NCI-H2029 (cell line): ENCODE measurements at regions not wholly inside any gene's neighbourhood (a gene's known extent, or its start where the extent isn't known, plus 50 kb on each side); places are given as distances from the start of the nearest gene placed in this dataset.

Experiments
- DNase-seq: peaks from one replicate; lab custom pipeline; 2025; lab: John Stamatoyannopoulos, UW

- peak; percentile 25 for DNase-seq
These were observed 51.2 kb upstream of the CDH5 start for GRCh38 chr16:66315210-66315825.

- no peak for DNase-seq
These were observed 55.2 kb upstream of the CDH5 start for GRCh38 chr16:66311306-66311705.

GRCh38 chr16:66309215-66309807 lies 57.2 kb upstream of the CDH5 start:
- no peak for DNase-seq

- no peak for DNase-seq
These were observed 58.4 kb upstream of the CDH5 start for GRCh38 chr16:66308096-66308495.

GRCh38 chr16:66306366-66307150 lies 59.9 kb upstream of the CDH5 start:
- DNase-seq, result no peak

- DNase-seq, result no peak
These were observed 61.5 kb upstream of the CDH5 start for GRCh38 chr16:66304961-66305360.

- no peak for DNase-seq
These were observed 62.3 kb upstream of the CDH5 start for GRCh38 chr16:66304151-66304550.

GRCh38 chr16:66300501-66300900 lies 66.0 kb upstream of the CDH5 start:
- DNase-seq, result no peak

- DNase-seq, result no peak
These were observed 66.5 kb upstream of the CDH5 start for GRCh38 chr16:66300037-66300436.

GRCh38 chr16:66299349-66299748 lies 67.1 kb upstream of the CDH5 start:
- no peak for DNase-seq

GRCh38 chr16:66298571-66299120 lies 67.8 kb upstream of the CDH5 start:
- DNase-seq, result no peak

- DNase-seq, result no peak
These were observed 68.5 kb upstream of the CDH5 start for GRCh38 chr16:66298006-66298405.

GRCh38 chr16:66296591-66296990 lies 69.9 kb upstream of the CDH5 start:
- DNase-seq, result no peak

- DNase-seq, result no peak
These were observed 70.5 kb upstream of the CDH5 start for GRCh38 chr16:66295761-66296546.

GRCh38 chr16:66295213-66295612 lies 71.3 kb upstream of the CDH5 start:
- no peak for DNase-seq

- no peak for DNase-seq
These were observed 72.0 kb upstream of the CDH5 start for GRCh38 chr16:66294507-66294906.

GRCh38 chr16:66293932-66294331 lies 72.6 kb upstream of the CDH5 start:
- DNase-seq, result no peak

GRCh38 chr16:66293207-66293735 lies 73.2 kb upstream of the CDH5 start:
- no peak for DNase-seq

GRCh38 chr16:66292241-66292935 lies 74.1 kb upstream of the CDH5 start:
- DNase-seq, result no peak

- no peak for DNase-seq
These were observed 74.7 kb upstream of the CDH5 start for GRCh38 chr16:66291833-66292232.

GRCh38 chr16:66290431-66290830 lies 76.1 kb upstream of the CDH5 start:
- DNase-seq, result no peak
